GM18951 (cell line): ENCODE measurements at regions not wholly inside any gene's neighbourhood (a gene's known extent, or its start where the extent isn't known, plus 50 kb on each side); places are given as distances from the start of the nearest gene placed in this dataset.
"Not testable (repeated sequence)": the region's sequence is repeated elsewhere in the genome, so short reads cannot be mapped to it uniquely, and the experiment has no call there.

Experiments used
- POLR2A ChIP-seq: IDR thresholded peaks from 4 replicates; pipeline ENCODE4 v1.6.1; 2011; ENCODE audit warnings: mild to moderate bottlenecking; ENCODE audit not compliant: insufficient read length, insufficient read depth; ENCODE audit errors: extremely low read depth
- in situ Hi-C: fragments of 300-500 bp; cut with MboI; formaldehyde crosslinking; loops from one replicate; pipeline ENCODE4 v1.12.0; 2022; ENCODE audit warnings: low sequenced_read_pairs, mixed read lengths, inconsistent platforms; ENCODE audit not compliant: unreplicated experiment

- in situ Hi-C loops, result no loop called here
- no peak for TF ChIP-seq POLR2A
Observed at GRCh38 chr6:19892260-19892659, 55.1 kb downstream of the ID4 start.

GRCh38 chr6:19895866-19896692 lies 58.9 kb downstream of the ID4 start:
- in situ Hi-C loops, result no loop called here
- TF ChIP-seq POLR2A, result no peak

GRCh38 chr6:19896693-19897010 lies 59.5 kb downstream of the ID4 start:
- no peak for TF ChIP-seq POLR2A
- in situ Hi-C loops, result no loop called here

DNA sequence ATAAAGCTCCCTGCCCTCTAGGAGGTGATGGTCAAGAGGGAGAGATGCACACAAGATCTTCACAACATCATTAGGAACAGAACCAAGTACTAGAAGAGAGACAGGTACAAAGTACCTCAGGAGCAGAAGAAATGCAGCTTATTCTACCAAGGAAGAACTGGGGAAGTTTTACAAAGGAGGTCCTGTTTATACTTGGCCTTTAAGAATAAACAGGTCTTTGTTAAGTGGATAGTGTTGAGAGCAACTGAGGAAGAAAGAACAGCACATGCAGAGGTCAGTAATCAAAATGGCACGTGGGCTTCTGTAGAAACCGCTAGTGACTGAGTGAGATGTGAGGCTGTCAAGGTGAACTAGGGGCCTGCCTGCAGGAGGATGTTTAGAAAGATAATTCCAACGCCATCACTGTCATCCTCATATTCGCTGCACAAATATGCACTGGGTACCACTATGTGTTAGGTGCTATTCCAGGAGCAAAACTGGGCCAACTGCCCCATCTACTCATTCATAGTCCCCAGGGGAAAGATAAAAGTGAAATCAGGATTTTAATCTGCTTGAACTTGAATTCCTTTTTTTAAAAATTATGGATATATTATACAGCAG lies 61.1 kb downstream of the ID4 start:
- in situ Hi-C loops, result no loop called here
- TF ChIP-seq POLR2A, result no peak

DNA sequence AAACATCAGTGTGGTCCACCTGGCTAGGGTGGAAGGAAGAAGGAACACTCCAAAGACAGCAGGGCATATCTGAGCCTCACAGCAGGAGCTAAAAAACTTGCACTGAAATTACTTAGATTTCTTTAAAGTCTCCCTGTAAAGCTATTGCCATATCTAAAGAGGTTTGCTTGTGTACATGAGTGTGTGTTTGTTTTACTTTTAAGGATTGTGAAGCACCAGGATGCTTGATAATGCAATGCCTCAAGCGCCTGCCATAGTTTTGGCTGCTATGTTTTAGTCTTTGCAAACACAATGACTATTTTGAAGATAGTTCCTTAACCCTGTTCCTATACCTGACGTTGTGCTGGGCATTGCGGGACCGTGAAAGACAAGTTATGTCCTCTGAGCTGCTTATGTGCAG lies 65.0 kb downstream of the ID4 start:
- TF ChIP-seq POLR2A, result no peak
- in situ Hi-C loops, result no loop called here

DNA sequence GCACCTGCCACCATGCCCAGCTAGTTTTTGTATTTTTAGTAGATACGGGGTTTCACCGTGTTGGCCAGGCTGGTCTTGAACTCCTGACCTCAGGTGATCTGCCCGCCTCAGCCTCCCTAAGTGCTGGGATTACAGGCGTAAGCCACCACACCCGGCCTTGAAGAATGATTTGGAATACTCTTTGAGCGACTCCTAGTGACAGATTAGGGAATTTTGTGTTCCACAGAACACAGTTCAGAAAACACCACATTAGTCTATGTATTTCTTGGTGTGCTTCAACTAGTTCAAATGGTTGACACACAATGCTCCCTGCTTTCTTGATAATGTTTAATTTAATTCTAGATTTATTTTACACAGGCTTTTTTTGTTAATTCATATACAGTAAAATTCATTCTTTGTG lies 67.2 kb downstream of the ID4 start:
- in situ Hi-C loops, result not testable (repeated sequence)

DNA sequence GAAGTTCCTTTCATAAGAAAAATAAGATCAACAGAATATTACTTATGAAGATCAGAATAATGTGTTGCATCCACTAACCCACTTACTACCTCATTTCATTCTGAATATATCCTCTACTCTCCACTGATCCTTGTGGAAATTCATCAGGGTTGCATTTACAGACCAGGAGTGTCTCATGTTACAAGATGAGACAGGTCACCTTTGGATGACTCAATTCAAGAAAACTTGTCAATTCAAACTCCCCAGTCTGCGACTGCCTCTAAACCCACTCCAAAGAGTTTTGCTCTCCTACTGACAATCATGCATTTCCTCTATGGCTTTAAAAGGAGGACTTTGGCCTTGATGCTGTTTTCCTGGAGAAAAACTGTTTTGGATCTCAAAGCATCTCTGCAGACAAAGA lies 68.4 kb downstream of the ID4 start:
- in situ Hi-C loops, result no loop called here

GRCh38 chr6:19906171-19906570 lies 69.0 kb downstream of the ID4 start:
- in situ Hi-C loops, result no loop called here
- TF ChIP-seq POLR2A, result no peak

More for the DNA sequence above, 68.4 kb downstream of the ID4 start:
- no peak for TF ChIP-seq POLR2A

DNA sequence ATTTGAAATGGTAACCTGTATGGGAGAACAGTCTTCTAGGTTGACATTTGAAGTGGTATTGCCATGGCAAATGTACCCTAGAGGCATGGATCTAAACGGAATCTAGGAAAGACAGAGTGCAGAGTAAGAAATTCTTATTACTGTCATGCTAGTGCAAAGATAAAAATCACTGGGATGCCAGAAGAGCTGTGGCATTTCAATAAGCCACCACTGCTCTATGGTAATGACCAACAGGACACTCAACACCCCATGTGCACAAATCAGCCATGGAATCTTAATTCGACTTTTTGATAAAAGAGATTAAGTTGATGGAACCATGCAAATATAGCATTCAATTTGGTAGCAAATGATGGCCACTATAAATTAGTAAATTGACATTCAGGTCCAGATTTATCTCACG lies 74.1 kb downstream of the ID4 start:
- in situ Hi-C loops, result no loop called here
- no peak for TF ChIP-seq POLR2A

DNA sequence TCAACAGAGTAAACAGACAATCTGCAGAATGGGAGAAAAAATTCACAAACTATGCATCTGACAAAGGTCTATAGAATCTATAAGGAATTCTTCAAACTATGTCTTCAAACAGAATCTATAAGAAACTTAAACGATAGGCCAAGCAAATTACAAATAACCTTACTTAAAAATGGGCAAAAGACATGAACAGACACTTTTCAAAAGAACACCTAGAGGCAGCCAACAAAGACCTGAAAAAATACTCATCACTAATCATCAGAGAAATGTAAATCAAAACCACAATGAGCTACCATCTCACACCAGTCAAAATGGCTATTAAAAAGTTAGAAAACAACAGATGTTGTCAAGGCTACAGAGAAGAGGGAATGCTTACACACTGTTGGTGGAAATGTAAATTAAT lies 81.3 kb downstream of the ID4 start:
- in situ Hi-C loops, result no loop called here
- TF ChIP-seq POLR2A, result no peak

GRCh38 chr6:19921786-19922185 lies 84.6 kb downstream of the ID4 start:
- in situ Hi-C loops, result no loop called here

DNA sequence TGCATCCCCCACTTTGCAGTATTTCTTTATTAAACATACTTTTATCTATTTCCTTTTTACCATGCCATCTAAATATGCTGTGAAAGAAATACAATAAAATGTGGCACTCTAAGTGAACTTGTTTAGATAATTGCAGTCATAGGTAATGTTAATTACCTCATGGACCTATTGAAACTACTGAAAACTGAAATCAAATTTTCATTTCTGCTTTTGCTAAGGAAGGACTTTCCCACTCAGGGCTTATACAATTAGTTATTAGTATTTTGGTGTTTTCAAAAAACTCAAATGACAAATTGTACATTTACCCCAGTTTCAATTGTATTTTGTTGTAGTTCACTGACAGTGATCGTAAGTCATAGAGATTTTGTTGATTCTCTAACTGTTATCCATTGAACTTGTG lies 88.4 kb downstream of the ID4 start:
- in situ Hi-C loops, result no loop called here
- TF ChIP-seq POLR2A, result no peak

More at GRCh38 chr6:19921786-19922185, 84.6 kb downstream of the ID4 start:
- TF ChIP-seq POLR2A, result no peak

- TF ChIP-seq POLR2A, result no peak
- in situ Hi-C loops, result no loop called here
Observed at GRCh38 chr6:19928461-19928860, 91.3 kb downstream of the ID4 start.

- in situ Hi-C loops, result no loop called here
- no peak for TF ChIP-seq POLR2A
Observed at GRCh38 chr6:19929312-19929711, 92.1 kb downstream of the ID4 start.
